ENCODE measurements at regions not wholly inside any gene's neighbourhood (a gene's known extent, or its start where the extent isn't known, plus 50 kb on each side); places are given as distances from the start of the nearest gene placed in this dataset.

DNA sequence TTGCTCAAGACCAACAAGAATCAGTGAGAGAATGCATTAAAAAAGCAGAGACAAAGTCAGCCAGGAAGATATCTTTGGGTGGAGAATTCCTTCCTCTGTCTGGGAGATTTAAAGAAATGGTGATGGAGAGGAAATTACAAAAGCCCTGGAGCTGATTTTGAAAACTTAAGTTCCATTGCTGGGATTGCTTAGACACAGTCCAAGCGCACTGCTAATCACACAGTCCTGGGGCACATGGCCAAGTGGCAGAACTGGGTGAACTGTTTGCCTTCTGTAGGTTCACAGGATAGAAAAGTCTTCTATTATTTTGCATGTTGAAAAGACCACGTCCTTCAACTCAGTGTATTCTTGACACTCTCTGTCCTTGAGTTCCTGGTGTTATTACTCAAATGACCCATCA lies 284.9 kb upstream of the FBXL7 start:
- no peak for DNase-seq (ENCODE audit: extremely low read depth in 1 of 2, low read depth in 1 of 2)

GRCh38 chr5:15214010-15214409 lies 286.0 kb upstream of the FBXL7 start:
- DNase-seq (ENCODE audit: extremely low read depth in 1 of 2, low read depth in 1 of 2): no peak

DNA sequence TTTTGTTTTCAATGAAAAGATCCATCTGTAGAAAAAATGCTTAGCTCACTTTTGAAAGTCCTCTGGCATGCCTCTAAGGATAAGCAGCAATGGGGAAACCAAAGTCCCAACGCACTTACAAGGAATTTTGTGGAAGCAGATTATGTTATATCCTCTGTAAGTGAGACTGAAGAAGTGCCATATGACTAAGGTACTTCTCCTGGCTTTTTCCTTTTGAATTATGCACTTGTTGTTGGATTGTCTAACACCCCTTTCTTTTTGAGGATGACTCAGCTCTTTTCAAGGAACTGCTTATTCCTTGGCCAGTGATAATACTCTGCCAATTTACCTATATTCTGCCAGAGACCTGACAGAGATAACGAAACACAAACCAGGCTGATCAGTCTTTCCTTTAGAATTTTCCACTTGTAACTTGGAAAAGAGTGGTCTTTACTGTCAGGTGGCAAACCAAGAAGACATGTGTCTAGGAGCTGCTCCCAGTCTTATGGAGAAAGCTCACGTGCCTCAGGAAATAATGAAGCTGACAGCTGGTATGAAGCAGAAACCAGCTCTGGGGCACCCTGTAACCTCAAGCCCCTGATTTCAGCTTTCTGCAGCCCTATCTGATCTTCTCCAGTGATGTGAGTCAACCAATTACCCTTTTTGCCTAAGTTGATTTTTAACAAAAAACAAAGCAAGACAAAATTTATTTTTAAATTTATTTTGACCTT lies 290.8 kb upstream of the FBXL7 start:
- DNase-seq (ENCODE audit: extremely low read depth in 1 of 2, low read depth in 1 of 2): no peak

GRCh38 chr5:15206133-15206532 lies 293.8 kb upstream of the FBXL7 start:
- no peak for DNase-seq (ENCODE audit: extremely low read depth in 1 of 2, low read depth in 1 of 2)

DNA sequence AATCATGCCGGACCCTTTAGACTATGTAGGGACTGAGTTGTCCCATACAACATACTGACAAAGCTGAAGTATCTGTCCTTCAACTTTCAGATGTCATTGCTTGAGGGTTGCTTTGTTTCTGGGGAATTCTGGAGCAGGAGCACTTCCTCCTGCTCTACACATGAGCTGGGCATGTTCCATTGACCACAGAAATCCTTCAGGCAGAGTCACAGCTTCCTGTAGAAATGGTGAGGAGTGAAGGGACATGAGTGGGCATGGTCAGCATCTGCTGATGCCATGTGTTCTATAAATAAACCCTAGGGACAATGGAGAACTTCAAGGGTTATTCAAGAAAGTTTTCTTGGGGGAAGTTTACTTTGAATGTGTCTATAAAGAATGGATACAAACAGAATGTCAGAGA lies 296.6 kb upstream of the FBXL7 start:
- DNase-seq (ENCODE audit: extremely low read depth in 1 of 2, low read depth in 1 of 2): no peak

GRCh38 chr5:15191012-15191411 lies 309.0 kb upstream of the FBXL7 start:
- no peak for DNase-seq (ENCODE audit: extremely low read depth in 1 of 2, low read depth in 1 of 2)

DNA sequence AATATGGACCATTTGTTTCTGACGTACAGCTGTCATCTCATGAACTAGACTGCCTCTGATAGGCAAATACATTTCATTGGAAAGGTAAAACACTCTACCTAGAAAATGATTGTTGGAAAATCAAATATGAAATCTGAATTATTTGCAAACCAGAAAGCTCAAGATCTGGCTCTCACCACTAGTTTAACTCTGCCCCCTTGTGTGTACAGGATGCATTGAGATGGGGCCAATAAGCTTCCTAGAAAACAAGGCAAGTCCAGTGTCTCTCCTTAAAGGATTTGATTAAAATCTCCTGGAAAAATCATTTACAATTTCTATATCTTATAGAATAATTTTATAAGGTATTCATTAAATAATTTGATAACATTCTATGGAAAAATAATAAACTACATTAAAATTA lies 311.9 kb upstream of the ANKH start:
- DNase-seq (ENCODE audit: extremely low read depth in 1 of 2, low read depth in 1 of 2): no peak

DNA sequence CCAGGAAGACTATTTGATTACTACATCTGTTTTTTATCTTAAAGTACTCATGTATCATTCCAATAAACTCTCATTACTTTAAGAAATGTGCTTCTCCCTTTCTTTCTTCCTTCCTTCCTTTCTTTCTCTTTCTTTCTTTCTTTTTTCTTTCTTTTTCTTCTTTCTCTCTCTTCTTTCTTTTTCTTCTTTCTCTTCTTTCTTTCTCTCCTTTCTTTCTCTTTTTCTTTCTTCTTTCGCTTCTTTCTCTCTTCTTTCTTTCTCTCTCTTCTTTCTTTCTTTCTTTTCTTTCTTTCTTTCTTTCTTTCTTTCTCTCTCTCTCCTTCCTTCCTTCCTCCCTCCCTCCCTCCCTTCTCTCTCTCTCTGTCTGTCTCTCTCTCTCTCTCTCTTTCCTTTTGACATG lies 298.6 kb upstream of the ANKH start:
- DNase-seq (ENCODE audit: extremely low read depth in 1 of 2, low read depth in 1 of 2): no peak

- no peak for DNase-seq (ENCODE audit: extremely low read depth in 1 of 2, low read depth in 1 of 2)
These were observed 296.8 kb upstream of the ANKH start for GRCh38 chr5:15168358-15168757.

DNA sequence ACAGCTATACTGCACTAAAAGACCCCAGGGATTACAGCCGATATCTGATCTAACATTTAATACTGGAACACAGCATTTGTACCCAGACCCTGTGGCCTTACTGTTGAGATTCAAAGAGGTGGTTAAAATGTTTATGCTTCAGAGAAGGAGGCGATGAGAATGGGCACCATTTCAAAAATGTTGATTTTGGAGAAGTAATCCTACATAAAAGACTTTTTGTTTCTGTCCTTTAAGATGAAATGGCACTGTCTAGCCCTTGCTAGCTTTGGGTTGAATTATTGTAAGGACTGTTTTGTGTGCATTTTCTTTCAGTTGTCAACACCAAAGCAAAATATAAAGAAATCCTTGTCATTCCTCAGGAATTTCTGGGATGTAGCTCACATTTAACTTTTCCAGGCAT lies 288.5 kb upstream of the ANKH start:
- DNase-seq (ENCODE audit: extremely low read depth in 1 of 2, low read depth in 1 of 2): no peak

DNA sequence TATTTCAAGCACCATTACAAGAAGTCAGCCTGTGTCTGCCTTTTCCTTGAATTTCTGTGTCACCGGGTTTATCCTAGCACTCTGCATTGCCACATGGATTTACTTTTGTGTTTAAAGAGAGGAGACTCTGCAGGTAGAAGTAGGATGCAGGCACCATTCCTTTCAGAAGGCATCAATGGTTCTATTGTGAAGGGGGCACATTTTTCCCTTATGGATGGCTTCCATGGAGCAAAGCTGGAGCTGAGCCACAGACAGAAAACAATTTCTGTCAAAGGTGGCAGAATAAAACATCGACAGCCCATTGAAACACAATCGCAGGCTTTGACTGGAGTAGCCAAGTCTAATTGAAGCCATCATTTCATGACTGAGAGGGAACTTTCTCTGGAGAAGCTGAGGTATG lies 288.0 kb upstream of the ANKH start:
- no peak for DNase-seq (ENCODE audit: extremely low read depth in 1 of 2, low read depth in 1 of 2)

DNA sequence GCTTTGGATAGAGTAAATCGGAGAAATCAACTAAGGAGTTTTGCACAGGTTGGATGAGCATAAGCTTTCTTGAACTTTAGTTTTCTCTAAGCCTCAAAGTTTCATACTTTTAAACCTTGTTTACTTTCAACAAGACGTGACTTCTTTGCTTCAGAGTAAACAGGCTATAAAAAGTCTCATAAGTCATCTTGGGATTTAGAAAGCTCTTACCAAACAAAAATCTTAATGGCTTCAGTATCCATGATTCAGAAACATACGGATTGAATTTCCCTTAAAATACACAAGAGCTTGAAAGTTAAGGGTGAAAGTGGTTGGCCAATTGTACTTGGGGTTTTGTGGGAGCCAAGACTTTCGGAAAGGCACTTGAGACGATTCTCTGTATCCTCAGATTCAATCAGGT lies 270.9 kb upstream of the ANKH start:
- no peak for DNase-seq (ENCODE audit: extremely low read depth in 1 of 2, low read depth in 1 of 2)

DNA sequence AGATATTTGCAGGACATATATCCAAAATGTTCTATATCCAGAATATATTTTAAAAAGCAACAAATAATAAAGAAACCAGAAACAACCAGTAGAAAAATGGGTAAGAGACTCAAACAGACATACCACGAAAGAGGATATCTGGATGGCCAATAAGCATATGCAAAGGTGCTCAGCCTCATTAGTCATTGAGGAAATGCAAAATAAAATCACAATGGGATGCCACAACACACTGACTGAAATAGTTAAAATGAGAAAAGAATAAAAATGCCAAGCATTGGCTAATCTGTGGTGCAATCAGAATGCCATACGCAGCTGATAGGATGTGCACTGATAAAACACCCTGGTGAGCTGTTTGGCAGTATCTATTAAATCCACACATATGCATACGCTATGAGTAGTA lies 265.8 kb upstream of the ANKH start:
- DNase-seq (ENCODE audit: extremely low read depth in 1 of 2, low read depth in 1 of 2): no peak

DNA sequence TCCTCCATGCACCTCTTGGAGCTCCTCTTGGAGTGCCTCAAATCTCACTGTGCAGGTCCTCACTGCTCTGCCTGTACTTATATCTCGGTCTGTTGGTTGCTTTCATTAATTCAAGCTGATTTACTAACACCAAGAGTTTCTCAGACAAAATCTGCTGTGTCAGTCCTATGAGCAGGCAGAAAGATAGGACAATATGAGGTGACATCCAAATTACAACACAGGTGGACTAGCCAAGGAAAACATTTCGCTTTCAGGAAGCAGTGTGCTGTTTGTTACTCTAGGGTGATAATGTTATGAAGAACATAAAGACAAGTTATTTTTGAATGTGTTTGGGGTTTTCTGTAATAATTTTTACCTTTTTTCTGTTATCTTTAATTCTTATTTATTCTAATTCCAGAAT lies 264.1 kb upstream of the ANKH start:
- no peak for DNase-seq (ENCODE audit: extremely low read depth in 1 of 2, low read depth in 1 of 2)

DNA sequence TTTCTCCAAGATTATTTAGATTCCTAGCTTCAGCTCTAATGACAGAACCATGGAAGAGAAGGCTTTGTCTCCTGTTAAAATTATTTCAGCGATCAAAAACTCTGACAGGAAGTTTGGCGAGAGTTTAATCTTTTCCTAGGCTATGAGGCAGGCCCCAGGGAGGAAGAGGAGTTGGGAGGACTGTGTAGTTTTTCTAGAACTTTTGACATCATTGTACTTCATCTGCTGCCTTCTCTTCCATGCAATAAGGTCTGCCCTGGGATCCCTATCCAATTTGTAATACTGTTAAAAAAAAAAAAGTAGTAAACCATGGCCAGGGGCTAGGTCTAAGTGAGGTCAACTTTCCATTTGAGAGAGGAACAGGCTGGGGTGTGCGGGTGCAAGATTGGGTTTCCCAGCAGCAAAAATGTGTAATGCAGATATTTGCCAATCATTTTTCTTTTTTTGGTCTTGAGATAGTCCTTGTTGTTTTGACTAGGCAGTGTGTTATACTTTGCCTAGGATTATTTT lies 261.9 kb upstream of the ANKH start:
- DNase-seq (ENCODE audit: extremely low read depth in 1 of 2, low read depth in 1 of 2): no peak

GRCh38 chr5:15132816-15133405 lies 261.3 kb upstream of the ANKH start:
- no peak for DNase-seq (ENCODE audit: extremely low read depth in 1 of 2, low read depth in 1 of 2)

- DNase-seq (ENCODE audit: extremely low read depth in 1 of 2, low read depth in 1 of 2): no peak
These were observed 260.3 kb upstream of the ANKH start for GRCh38 chr5:15131909-15132308.

GRCh38 chr5:15124871-15125568 lies 253.4 kb upstream of the ANKH start:
- no peak for DNase-seq (ENCODE audit: extremely low read depth in 1 of 2, low read depth in 1 of 2)

GRCh38 chr5:15124461-15124860 lies 252.9 kb upstream of the ANKH start:
- no peak for DNase-seq (ENCODE audit: extremely low read depth in 1 of 2, low read depth in 1 of 2)

DNA sequence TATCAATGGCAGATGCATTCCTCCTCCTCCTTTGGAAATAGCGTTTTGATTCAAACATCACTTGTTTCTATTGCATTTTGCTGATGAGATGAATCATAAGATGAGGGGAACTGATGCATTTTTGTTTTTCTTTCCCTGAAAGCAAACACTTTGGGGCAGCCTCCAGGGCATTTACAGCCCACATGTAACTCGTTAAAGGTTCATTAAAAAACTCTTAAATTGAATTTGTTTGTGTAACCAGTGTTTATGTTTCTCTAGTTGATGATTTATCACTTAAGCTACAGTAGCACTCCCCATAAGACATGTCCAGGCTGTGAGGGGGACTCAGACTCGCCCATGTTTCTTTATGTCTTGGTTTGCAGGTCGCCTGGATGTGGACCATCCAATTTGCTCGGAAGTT lies 246.1 kb upstream of the ANKH start:
- DNase-seq (ENCODE audit: extremely low read depth in 1 of 2, low read depth in 1 of 2): no peak

- no peak for DNase-seq (ENCODE audit: extremely low read depth in 1 of 2, low read depth in 1 of 2)
These were observed 245.4 kb upstream of the ANKH start for GRCh38 chr5:15116996-15117395.

Data from stimulated activated CD8-positive, alpha-beta memory T cell treated with anti-CD3 and anti-CD28 coated beads, Interleukin-7, amount 100 ng/mL, for 48 hours (primary cell).